Bone marrow (tissue), 2 donors: ENCODE measurements at regions not wholly inside any gene's neighbourhood (a gene's known extent, or its start where the extent isn't known, plus 50 kb on each side); places are given as distances from the start of the nearest gene placed in this dataset.
"Not testable (repeated sequence)": the region's sequence is repeated elsewhere in the genome, so short reads cannot be mapped to it uniquely, and the experiment has no call there.

Source experiments
- DNase-seq, 2 donors: peaks; one replicate each; lab custom pipeline; 2025; lab: John Stamatoyannopoulos, UW

DNA sequence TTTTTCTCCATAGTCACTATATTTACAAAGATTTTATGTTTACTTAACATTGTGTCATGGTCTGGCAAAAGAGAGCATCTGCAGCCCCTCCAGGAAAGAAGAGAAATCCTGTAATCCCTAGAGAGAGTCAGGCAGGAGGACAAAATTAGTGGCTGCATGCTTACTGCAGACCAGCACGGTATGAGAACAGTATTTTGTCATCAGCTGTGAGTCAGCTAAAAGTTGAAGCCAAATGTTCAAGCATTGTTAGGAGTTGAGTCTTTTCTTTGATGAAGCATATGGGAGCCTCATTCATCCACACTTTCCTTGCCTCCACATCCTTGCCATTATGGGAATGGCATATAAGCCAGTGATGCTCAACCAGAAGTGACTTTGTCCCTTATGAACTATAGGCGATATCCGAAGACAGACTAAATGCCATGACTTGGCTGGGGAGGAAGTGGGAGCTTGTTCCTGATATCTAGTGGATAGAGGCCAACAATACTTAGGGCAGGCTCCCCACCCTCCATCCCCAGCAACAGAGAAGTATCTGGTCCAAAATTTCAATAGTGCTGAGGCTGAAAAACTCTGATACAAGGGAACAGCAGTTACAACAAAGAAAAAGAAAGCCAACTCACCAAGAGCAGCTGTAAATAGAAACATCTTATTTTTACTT lies 112.0 kb upstream of the OR5AK2 start:
- no peak for DNase-seq

GRCh38 chr11:56855217-56855616 lies 106.7 kb upstream of the OR9G4 start:
- DNase-seq = no peak

DNA sequence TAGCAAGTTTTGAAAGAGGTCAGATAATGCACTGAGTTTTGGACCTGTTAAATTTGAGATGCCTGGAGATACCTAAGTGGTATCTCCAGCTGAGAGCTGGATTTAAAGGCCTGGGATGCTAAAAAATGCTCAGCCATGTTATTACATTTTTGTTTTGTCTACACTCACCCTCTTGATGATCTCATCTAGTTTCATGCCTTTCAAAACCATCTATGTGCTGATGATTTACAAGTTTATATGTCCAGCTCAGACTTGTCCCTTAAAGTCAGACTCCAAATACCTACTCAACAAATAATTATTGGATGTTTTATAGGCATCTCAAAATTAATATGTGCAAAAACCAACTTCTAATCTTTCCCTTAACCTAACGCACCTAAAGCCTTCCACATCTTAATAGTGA lies 103.6 kb upstream of the OR9G4 start:
- DNase-seq = no peak

- DNase-seq = no peak
Measured at GRCh38 chr11:56849852-56850251, 101.4 kb upstream of the OR9G4 start.

GRCh38 chr11:56849250-56849649 lies 100.8 kb upstream of the OR9G4 start:
- no peak for DNase-seq

GRCh38 chr11:56848141-56848809 lies 99.8 kb upstream of the OR9G4 start:
- DNase-seq = no peak

DNA sequence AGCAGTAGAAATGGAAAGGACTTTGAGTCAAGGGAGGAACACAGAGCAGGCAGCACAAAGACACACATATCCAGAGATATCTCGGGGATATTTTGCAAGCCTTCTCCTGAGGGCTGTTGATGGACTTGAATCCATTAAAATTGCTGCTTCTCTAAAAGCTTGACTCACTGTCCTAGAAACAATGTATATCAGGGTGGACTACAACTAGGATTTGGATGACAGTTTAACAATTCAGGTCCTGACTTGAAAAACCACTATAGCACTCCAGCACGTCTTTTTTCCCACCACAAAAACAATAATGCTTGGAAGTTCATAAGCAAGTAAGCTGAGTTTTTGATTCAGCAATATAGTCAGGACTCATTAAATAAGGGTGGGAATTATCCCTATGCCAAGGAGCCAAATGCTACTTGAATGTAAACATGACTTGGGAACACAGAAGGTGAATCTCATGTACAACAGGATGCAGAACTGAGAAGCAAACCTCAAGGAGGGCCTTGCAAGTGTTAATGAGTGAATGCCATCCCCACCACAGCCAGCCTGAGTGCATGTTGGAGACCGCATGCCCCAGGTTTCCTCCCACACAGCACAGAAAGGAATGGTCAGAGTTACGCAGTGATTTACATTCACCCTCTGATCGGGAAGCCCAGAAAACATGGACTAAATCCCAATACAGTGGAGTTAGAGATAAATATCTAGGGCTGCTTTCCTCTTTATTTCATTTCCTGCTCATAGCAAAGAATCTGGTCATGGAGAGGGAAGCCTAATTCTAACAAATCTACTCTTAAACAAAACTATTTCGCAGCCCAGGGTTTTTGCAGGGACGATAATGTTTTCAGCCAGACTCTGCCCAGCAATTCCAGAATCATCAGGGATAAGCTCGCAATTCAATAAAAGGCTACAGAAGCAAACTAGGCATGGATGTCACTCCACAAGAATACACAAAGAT lies 98.4 kb upstream of the OR9G4 start:
- no peak for DNase-seq

DNA sequence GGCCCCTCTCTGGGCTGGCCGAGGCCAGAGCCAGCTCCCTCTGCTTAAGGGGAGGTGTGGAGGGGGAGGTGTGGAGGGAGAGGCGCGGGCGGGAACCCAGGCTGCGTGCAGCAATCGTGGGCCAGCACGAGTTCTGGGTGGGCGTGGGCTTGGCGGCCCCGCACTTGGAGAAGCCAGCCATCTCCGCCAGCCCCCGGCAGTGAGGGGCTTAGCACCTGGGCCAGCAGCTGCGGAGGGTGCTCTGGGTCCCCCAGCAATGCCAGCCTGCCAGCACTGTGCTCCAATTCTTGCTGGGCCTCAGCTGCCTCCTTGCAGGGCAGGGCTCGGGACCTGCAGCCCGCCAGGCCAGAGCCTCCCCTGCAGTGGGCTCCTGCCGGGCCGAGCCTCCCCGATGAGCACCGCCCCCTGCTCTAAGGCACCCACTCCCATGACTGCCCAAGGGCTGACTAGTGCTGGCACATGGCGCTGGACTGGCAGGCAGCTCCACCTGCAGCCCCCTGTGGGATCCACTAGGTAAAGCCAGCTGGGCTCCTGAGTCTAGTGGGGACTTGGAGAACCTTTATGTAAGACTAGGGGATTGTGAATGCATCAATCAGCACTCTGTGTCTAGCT lies 96.7 kb upstream of the OR9G4 start:
- DNase-seq = no peak

GRCh38 chr11:56843816-56844215 lies 95.3 kb upstream of the OR9G4 start:
- DNase-seq = no peak

DNA sequence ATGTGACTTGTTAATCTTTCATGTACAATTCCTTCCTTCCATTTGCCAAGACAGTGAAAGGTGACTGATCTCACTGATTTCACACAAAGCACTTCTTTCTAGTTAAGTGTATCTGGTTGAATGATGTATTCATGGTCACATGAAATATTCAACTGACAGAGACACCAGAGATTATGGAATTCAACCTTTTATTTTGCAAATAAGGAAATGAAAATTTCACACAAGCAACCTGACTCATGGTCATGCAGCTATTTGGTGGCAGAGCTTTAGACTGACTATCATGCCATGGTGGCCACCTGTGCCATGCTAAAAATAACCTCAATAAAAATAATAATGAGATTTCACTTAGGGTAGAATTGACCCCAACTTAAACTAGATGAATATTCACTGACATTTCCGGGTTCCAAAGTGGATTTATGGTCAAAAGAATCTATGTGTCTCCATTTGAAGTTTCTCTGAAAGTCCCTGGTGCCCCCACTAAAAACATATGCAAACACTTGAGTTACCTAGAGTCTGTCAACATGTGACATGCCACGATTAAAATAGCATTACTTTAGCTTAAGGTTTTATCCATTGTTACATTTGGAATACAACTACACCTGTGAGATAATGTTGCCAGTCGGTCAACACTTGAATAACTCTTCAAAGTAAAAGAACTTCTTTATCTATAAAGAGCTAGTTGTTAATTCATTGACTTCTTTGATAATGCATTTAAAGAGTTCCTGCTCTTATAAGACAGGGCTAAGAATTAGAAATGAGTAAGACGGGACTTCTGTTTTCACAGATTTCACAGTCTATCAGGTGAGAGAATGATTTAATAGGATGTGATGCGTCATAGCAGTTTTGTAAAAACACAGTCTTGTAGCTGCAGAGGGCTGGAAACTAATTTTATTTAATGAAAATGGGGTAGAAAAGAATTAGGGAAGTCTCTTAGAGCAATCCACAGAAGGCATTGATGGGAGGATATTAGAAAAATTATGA lies 94.6 kb upstream of the OR9G4 start:
- DNase-seq = no peak

GRCh38 chr11:56841210-56841810 lies 92.8 kb upstream of the OR9G4 start:
- DNase-seq = peak in 1 of 2 donors; percentile 14

DNA sequence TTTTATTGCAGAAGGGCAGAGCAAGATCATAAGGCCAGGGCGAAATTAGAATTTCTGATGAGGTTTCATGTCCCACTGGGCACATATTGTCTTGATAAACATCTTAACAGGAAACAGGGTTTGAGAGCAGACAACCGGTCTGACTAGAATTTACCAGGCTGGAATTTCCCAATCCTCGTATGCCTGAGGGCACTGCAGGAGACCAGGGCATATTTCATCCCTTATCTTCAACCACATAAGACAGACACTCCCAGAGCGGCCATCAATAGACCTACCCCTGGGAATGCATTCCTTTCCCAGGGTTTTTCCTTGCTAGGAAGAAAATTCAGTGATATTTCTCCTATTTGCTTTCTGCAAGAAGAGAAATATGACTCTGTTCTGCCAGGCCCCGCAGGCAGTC lies 78.9 kb upstream of the OR9G4 start:
- DNase-seq = not testable (repeated sequence)

DNA sequence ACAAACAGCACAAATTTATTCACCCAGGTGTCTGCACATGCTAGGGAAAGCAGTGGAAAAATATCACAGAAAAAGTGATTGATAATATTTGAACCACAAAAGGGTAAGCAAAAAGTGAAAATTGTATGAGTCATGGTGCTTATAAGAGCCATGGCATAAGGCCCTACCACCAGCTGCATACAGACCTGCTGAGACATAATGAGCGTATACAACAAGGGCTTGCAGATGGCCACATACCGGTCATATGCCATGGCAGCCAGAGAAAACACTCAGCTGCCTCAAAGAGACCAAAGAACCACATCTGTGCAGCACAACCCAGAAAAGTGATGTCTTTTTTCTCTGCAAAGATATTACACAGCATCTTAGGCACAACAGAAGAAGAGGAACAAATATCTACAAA lies 71.4 kb upstream of the OR9G4 start:
- no peak for DNase-seq

GRCh38 chr11:56817661-56818060 lies 69.2 kb upstream of the OR9G4 start:
- DNase-seq = no peak

DNA sequence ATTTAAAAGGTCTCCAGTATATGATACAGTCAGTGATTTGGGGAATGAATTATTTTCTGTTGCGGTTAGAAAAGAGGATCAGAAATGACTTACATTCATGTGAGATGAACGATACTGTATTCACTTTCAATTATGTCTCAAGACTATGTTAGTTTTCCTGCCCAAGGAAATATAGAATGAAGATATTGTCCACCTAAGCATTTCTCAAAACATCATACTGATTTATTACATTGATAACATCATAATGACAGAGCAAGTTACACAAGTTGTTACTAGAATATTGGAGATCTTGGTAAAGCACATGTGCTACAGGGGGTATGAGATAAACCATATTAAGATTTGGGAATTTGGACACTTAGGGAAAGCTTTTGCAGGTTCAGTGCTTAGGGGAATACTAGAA lies 67.8 kb upstream of the OR9G4 start:
- DNase-seq = no peak

GRCh38 chr11:56808326-56808725 lies 59.8 kb upstream of the OR9G4 start:
- no peak for DNase-seq

DNA sequence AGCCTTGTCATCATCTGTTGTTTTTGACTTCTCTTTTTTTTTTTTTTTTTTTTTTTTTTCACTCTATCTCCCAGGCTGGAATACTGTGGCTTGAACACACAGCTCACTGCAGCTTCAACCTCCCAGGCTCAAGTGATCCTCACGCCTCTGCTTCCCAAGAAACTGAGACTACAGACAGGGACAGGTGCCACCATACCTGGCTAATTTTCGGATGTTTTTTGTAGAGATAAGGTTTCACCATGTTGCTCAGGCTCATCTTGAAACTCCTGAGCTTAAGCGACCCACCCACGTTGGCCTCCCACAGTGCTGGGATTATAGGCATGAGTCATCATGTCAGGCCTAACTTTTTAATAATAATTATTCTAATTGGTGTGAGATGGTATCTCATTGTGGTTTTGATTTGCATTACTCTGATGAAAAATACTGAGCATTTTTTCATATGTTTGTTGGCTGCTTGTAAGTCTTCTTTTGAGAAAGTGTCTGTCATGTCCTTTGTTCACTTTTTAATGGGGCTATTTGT lies 51.3 kb upstream of the OR9G4 start:
- DNase-seq = no peak
